ENCODE measurements at regions not wholly inside any gene's neighbourhood (a gene's known extent, or its start where the extent isn't known, plus 50 kb on each side); places are given as distances from the start of the nearest gene placed in this dataset.

GRCh38 chr15:31230630-31231485, 95.8 kb upstream of the KLF13 start:
- Histone ChIP-seq H3K27ac (ENCODE audit: low read depth, low read length) (no peak overlapping the region), H3K4me1 (ENCODE audit: control insufficient read depth, insufficient read depth, low read length) (no peaks in the 10 kb centered on the region), H3K36me3 (ENCODE audit: control insufficient read depth, insufficient read depth, low read length) (no peaks in the 10 kb centered on the region), H3K4me3 (ENCODE audit: low read depth, low read length) (no peak overlapping the region), H3K9ac (ENCODE audit: low read depth, low read length) (no peak overlapping the region), H3K27me3 (ENCODE audit: control insufficient read depth, insufficient read depth, low read length) (no peaks in the 10 kb centered on the region), H3K9me3 (ENCODE audit: control insufficient read depth, insufficient read depth, low read length) (no peaks in the 10 kb centered on the region)

DNA sequence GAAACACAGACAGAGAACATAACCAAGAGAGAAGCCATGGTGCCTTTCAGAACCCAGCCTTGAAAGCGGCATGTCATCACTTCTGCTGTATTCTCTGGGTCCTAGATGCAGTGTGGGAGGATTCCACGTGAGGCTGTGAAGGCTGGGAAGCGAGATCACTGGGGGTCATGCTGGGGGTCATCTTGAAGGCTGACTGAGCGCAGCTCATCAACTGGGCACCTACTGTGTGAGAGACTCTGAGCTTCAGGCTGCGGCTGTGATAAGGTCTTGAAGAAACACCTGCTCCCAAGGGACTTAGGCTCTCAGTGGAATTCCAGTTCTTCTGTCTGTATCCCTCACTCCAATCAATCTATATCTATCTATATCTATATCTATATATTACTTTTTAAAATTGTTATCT, 91.8 kb upstream of the KLF13 start:
- H3K27me3 ChIP-seq (ENCODE audit: control insufficient read depth, insufficient read depth, low read length) = no peaks in the 10 kb centered on the region
- no peaks in the 10 kb centered on the region for H3K36me3 ChIP-seq (ENCODE audit: control insufficient read depth, insufficient read depth, low read length)
- H3K9ac ChIP-seq (ENCODE audit: low read depth, low read length) = no peak overlapping the region
- no peak overlapping the region for H3K27ac ChIP-seq (ENCODE audit: low read depth, low read length)
- H3K4me1 ChIP-seq (ENCODE audit: control insufficient read depth, insufficient read depth, low read length) = peaks cover 3% of the 10 kb centered on the region; the same call in 1 of the 2 replicates
- H3K4me3 ChIP-seq (ENCODE audit: low read depth, low read length) = no peak overlapping the region
- no peaks in the 10 kb centered on the region for H3K9me3 ChIP-seq (ENCODE audit: control insufficient read depth, insufficient read depth, low read length)

GRCh38 chr15:31235311-31236183, 91.1 kb upstream of the KLF13 start:
- no peak overlapping the region for H3K27ac ChIP-seq (ENCODE audit: low read depth, low read length)

GRCh38 chr15:31236184-31237042, 90.2 kb upstream of the KLF13 start:
- Histone ChIP-seq H3K27me3 (ENCODE audit: control insufficient read depth, insufficient read depth, low read length) (no peaks in the 10 kb centered on the region), H3K4me1 (ENCODE audit: control insufficient read depth, insufficient read depth, low read length) (peaks cover 3% of the 10 kb centered on the region; the same call in 1 of the 2 replicates), H3K4me3 (ENCODE audit: low read depth, low read length) (no peak overlapping the region), H3K27ac (ENCODE audit: low read depth, low read length) (no peak overlapping the region), H3K36me3 (ENCODE audit: control insufficient read depth, insufficient read depth, low read length) (no peaks in the 10 kb centered on the region), H3K9ac (ENCODE audit: low read depth, low read length) (no peak overlapping the region), H3K9me3 (ENCODE audit: control insufficient read depth, insufficient read depth, low read length) (no peaks in the 10 kb centered on the region)

More at GRCh38 chr15:31235311-31236183, 91.1 kb upstream of the KLF13 start:
- H3K36me3 ChIP-seq (ENCODE audit: control insufficient read depth, insufficient read depth, low read length) = no peaks in the 10 kb centered on the region
- H3K9ac ChIP-seq (ENCODE audit: low read depth, low read length) = no peak overlapping the region
- H3K4me1 ChIP-seq (ENCODE audit: control insufficient read depth, insufficient read depth, low read length) = peaks cover 3% of the 10 kb centered on the region; the same call in 1 of the 2 replicates
- no peak overlapping the region for H3K4me3 ChIP-seq (ENCODE audit: low read depth, low read length)
- H3K27me3 ChIP-seq (ENCODE audit: control insufficient read depth, insufficient read depth, low read length) = no peaks in the 10 kb centered on the region
- no peaks in the 10 kb centered on the region for H3K9me3 ChIP-seq (ENCODE audit: control insufficient read depth, insufficient read depth, low read length)

DNA sequence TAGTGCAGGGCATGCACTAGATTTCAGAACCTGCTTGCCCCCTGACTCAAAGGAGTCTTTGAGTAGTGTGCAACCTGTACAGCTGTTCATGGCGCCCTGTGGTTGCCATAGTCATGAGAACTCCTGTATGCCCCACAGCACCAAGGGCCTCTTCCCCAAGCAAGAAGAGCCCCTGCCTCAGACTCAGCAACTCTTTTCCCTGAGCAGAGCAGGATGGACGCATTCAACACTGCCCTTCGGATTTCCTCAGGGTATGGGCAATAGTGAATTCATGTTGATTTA, 89.7 kb upstream of the KLF13 start:
- H3K9me3 ChIP-seq (ENCODE audit: control insufficient read depth, insufficient read depth, low read length) = no peaks in the 10 kb centered on the region
- H3K36me3 ChIP-seq (ENCODE audit: control insufficient read depth, insufficient read depth, low read length) = no peaks in the 10 kb centered on the region
- no peak overlapping the region for H3K27ac ChIP-seq (ENCODE audit: low read depth, low read length)
- peaks cover 3% of the 10 kb centered on the region; the same call in 1 of the 2 replicates for H3K4me1 ChIP-seq (ENCODE audit: control insufficient read depth, insufficient read depth, low read length)
- H3K27me3 ChIP-seq (ENCODE audit: control insufficient read depth, insufficient read depth, low read length) = no peaks in the 10 kb centered on the region
- no peak overlapping the region for H3K4me3 ChIP-seq (ENCODE audit: low read depth, low read length)
- H3K9ac ChIP-seq (ENCODE audit: low read depth, low read length) = no peak overlapping the region

GRCh38 chr15:31238906-31239305, 87.7 kb upstream of the KLF13 start:
- no peaks in the 10 kb centered on the region for H3K9me3 ChIP-seq (ENCODE audit: control insufficient read depth, insufficient read depth, low read length)
- peaks cover 3% of the 10 kb centered on the region; the same call in 1 of the 2 replicates for H3K4me1 ChIP-seq (ENCODE audit: control insufficient read depth, insufficient read depth, low read length)
- H3K36me3 ChIP-seq (ENCODE audit: control insufficient read depth, insufficient read depth, low read length) = no peaks in the 10 kb centered on the region
- H3K27me3 ChIP-seq (ENCODE audit: control insufficient read depth, insufficient read depth, low read length) = no peaks in the 10 kb centered on the region
- H3K27ac ChIP-seq (ENCODE audit: low read depth, low read length) = no peak overlapping the region
- no peak overlapping the region for H3K9ac ChIP-seq (ENCODE audit: low read depth, low read length)
- no peak overlapping the region for H3K4me3 ChIP-seq (ENCODE audit: low read depth, low read length)

GRCh38 chr15:31239409-31239808, 87.2 kb upstream of the KLF13 start:
- Histone ChIP-seq H3K27me3 (ENCODE audit: control insufficient read depth, insufficient read depth, low read length) (no peaks in the 10 kb centered on the region), H3K27ac (ENCODE audit: low read depth, low read length) (no peak overlapping the region), H3K9me3 (ENCODE audit: control insufficient read depth, insufficient read depth, low read length) (no peaks in the 10 kb centered on the region)

GRCh38 chr15:31241888-31242522, 84.6 kb upstream of the KLF13 start:
- no peaks in the 10 kb centered on the region for H3K9me3 ChIP-seq (ENCODE audit: control insufficient read depth, insufficient read depth, low read length)
- H3K4me1 ChIP-seq (ENCODE audit: control insufficient read depth, insufficient read depth, low read length) = no peaks in the 10 kb centered on the region
- no peak overlapping the region for H3K27ac ChIP-seq (ENCODE audit: low read depth, low read length)
- H3K9ac ChIP-seq (ENCODE audit: low read depth, low read length) = no peak overlapping the region
- H3K27me3 ChIP-seq (ENCODE audit: control insufficient read depth, insufficient read depth, low read length) = no peaks in the 10 kb centered on the region
- no peak overlapping the region for H3K4me3 ChIP-seq (ENCODE audit: low read depth, low read length)
- no peaks in the 10 kb centered on the region for H3K36me3 ChIP-seq (ENCODE audit: control insufficient read depth, insufficient read depth, low read length)

More at GRCh38 chr15:31239409-31239808, 87.2 kb upstream of the KLF13 start:
- Histone ChIP-seq H3K36me3 (ENCODE audit: control insufficient read depth, insufficient read depth, low read length) (no peaks in the 10 kb centered on the region), H3K9ac (ENCODE audit: low read depth, low read length) (no peak overlapping the region), H3K4me1 (ENCODE audit: control insufficient read depth, insufficient read depth, low read length) (peaks cover 3% of the 10 kb centered on the region; the same call in 1 of the 2 replicates), H3K4me3 (ENCODE audit: low read depth, low read length) (no peak overlapping the region)

- Histone ChIP-seq H3K9ac (ENCODE audit: low read depth, low read length) (no peak overlapping the region), H3K4me1 (ENCODE audit: control insufficient read depth, insufficient read depth, low read length) (no peaks in the 10 kb centered on the region), H3K27me3 (ENCODE audit: control insufficient read depth, insufficient read depth, low read length) (no peaks in the 10 kb centered on the region), H3K36me3 (ENCODE audit: control insufficient read depth, insufficient read depth, low read length) (no peaks in the 10 kb centered on the region), H3K9me3 (ENCODE audit: control insufficient read depth, insufficient read depth, low read length) (no peaks in the 10 kb centered on the region), H3K27ac (ENCODE audit: low read depth, low read length) (no peak overlapping the region), H3K4me3 (ENCODE audit: low read depth, low read length) (no peak overlapping the region)
These were observed 82.7 kb upstream of the KLF13 start for GRCh38 chr15:31243895-31244294.

- H3K36me3 ChIP-seq (ENCODE audit: control insufficient read depth, insufficient read depth, low read length) = no peaks in the 10 kb centered on the region
- H3K9ac ChIP-seq (ENCODE audit: low read depth, low read length) = no peak overlapping the region
- H3K27me3 ChIP-seq (ENCODE audit: control insufficient read depth, insufficient read depth, low read length) = no peaks in the 10 kb centered on the region
- no peaks in the 10 kb centered on the region for H3K4me1 ChIP-seq (ENCODE audit: control insufficient read depth, insufficient read depth, low read length)
- no peaks in the 10 kb centered on the region for H3K9me3 ChIP-seq (ENCODE audit: control insufficient read depth, insufficient read depth, low read length)
- no peak overlapping the region for H3K4me3 ChIP-seq (ENCODE audit: low read depth, low read length)
- no peak overlapping the region for H3K27ac ChIP-seq (ENCODE audit: low read depth, low read length)
These were observed 81.4 kb upstream of the KLF13 start for GRCh38 chr15:31245135-31245689.

All from HUES48 (cell line).